ENCODE measurements at regions not wholly inside any gene's neighbourhood (a gene's known extent, or its start where the extent isn't known, plus 50 kb on each side); places are given as distances from the start of the nearest gene placed in this dataset.

GRCh38 chr1:101098327-101098726 is 72.7 kb upstream of the DPH5 start:
- TF ChIP-seq, protein P1, sequence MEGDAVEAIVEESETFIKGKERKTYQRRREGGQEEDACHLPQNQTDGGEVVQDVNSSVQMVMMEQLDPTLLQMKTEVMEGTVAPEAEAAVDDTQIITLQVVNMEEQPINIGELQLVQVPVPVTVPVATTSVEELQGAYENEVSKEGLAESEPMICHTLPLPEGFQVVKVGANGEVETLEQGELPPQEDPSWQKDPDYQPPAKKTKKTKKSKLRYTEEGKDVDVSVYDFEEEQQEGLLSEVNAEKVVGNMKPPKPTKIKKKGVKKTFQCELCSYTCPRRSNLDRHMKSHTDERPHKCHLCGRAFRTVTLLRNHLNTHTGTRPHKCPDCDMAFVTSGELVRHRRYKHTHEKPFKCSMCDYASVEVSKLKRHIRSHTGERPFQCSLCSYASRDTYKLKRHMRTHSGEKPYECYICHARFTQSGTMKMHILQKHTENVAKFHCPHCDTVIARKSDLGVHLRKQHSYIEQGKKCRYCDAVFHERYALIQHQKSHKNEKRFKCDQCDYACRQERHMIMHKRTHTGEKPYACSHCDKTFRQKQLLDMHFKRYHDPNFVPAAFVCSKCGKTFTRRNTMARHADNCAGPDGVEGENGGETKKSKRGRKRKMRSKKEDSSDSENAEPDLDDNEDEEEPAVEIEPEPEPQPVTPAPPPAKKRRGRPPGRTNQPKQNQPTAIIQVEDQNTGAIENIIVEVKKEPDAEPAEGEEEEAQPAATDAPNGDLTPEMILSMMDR (IDR thresholded peaks at IDR 0.05; ENCODE audit: low read depth, low read length), result no peak
- no peak for TF ChIP-seq EZH2phosphoT487 (IDR thresholded peaks at IDR 0.05; ENCODE audit: low read depth)
